ENCODE measurements at regions not wholly inside any gene's neighbourhood (a gene's known extent, or its start where the extent isn't known, plus 50 kb on each side); places are given as distances from the start of the nearest gene placed in this dataset.

GRCh38 chr7:10655031-10655430 is 318.6 kb upstream of the PHF14 start:
- no peak for TF ChIP-seq CTCF (IDR thresholded peaks at IDR 0.05; ENCODE audit: low read length)
- TF ChIP-seq EZH2 (IDR thresholded peaks at IDR 0.05; ENCODE audit: borderline replicate concordance, low read length) = no peak

All from OCI-LY1 (cell line).